GM18907 (cell line): ENCODE measurements at regions not wholly inside any gene's neighbourhood (a gene's known extent, or its start where the extent isn't known, plus 50 kb on each side); places are given as distances from the start of the nearest gene placed in this dataset.

Experiments
- ATAC-seq: cut with Tn5 transposase; IDR thresholded peaks from one replicate; pipeline ENCODE4 v1.9.1; 2021; ENCODE audit warnings: mild to moderate bottlenecking, moderate library complexity; ENCODE audit not compliant: unreplicated experiment

DNA sequence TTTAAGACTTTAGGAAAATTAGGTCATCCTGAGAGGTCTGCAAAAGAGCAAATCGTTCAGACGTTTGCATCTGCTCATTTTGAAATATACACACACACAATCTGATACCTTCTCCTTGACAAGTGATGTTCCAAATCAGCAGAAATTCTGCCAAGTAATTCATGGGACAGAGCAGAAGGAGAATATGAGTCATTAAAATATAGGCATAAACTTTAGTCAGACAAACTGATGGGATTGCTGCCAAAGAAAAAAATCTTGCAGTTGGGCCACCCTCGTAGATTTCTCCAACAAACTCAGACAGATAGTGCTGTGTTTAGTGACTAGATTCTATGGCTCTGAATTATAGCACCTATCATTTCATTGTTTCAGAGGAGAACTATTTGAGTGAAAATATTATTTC is 336.3 kb downstream of the NYAP2 start:
- no peak for ATAC-seq

DNA sequence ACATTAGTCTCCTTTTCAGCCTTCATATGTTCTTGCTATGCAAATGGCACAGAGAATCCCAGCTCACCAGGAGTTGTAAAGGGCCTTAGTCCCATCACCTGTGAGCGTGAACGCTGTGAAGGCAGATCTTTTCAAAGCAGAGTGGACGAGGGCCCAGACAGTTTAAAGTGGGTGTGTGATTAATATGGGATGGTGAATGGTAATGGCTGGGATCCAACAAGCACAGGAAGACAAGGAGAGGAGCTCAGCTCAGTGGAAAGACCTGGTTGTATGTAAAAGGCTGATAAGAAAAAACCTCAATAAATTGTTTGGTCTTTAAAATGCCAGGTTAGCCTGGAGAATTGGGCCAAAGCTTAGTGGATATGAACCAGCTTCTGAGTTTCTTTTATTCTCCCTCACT is 326.2 kb downstream of the NYAP2 start:
- no peak for ATAC-seq
